ENCODE measurements at regions not wholly inside any gene's neighbourhood (a gene's known extent, or its start where the extent isn't known, plus 50 kb on each side); places are given as distances from the start of the nearest gene placed in this dataset.

- intact Hi-C loops (cut with DNase I) = no loop called here
- no peak overlapping the region for H3K9ac ChIP-seq (ENCODE audit: low read depth in 2 of 2, low read length in 2 of 2)
- no peak for DNase-seq
Measured at GRCh38 chr1:222138095-222138494, 396.2 kb upstream of the DUSP10 start.

GRCh38 chr1:222136869-222137268 is 395.0 kb upstream of the DUSP10 start:
- no peak overlapping the region for H3K9ac ChIP-seq (ENCODE audit: low read depth in 2 of 2, low read length in 2 of 2)
- DNase-seq = no peak
- H3K27me3 ChIP-seq = no peaks in the 10 kb centered on the region
- no peaks in the 10 kb centered on the region for H3K36me3 ChIP-seq
- H3K27ac ChIP-seq = no peak overlapping the region
- intact Hi-C loops (cut with DNase I) = no loop called here
- H3K9me3 ChIP-seq = no peaks in the 10 kb centered on the region
- H3K4me3 ChIP-seq = no peak overlapping the region
- TF ChIP-seq CTCF (IDR thresholded peaks at IDR 0.05) = no peak
- no peaks in the 10 kb centered on the region for H3K4me1 ChIP-seq

More at GRCh38 chr1:222138095-222138494, 396.2 kb upstream of the DUSP10 start:
- Histone ChIP-seq H3K27me3 (no peaks in the 10 kb centered on the region), H3K4me3 (no peak overlapping the region), H3K36me3 (no peaks in the 10 kb centered on the region), H3K27ac (no peak overlapping the region), H3K9me3 (no peaks in the 10 kb centered on the region), H3K4me1 (no peaks in the 10 kb centered on the region)
- no peak for TF ChIP-seq CTCF (IDR thresholded peaks at IDR 0.05)

GRCh38 chr1:222129041-222129440 is 387.2 kb upstream of the DUSP10 start:
- H3K27ac ChIP-seq = no peak overlapping the region
- no peaks in the 10 kb centered on the region for H3K9me3 ChIP-seq
- H3K9ac ChIP-seq (ENCODE audit: low read depth in 2 of 2, low read length in 2 of 2) = no peak overlapping the region
- no peaks in the 10 kb centered on the region for H3K36me3 ChIP-seq
- H3K4me1 ChIP-seq = no peaks in the 10 kb centered on the region
- no peak for DNase-seq
- no peaks in the 10 kb centered on the region for H3K27me3 ChIP-seq
- no peak for TF ChIP-seq CTCF (IDR thresholded peaks at IDR 0.05)
- intact Hi-C loops (cut with DNase I) = loop anchor here (10.0 kb wide), 1 partner anchor 326 kb away; no protein-coding TSS in a partner anchor
- H3K4me3 ChIP-seq = no peak overlapping the region

GRCh38 chr1:222127526-222128152 is 385.8 kb upstream of the DUSP10 start:
- Histone ChIP-seq H3K27ac (no peak overlapping the region), H3K9ac (ENCODE audit: low read depth in 2 of 2, low read length in 2 of 2) (no peak overlapping the region), H3K4me1 (no peaks in the 10 kb centered on the region), H3K36me3 (no peaks in the 10 kb centered on the region), H3K9me3 (no peaks in the 10 kb centered on the region), H3K27me3 (no peaks in the 10 kb centered on the region), H3K4me3 (no peak overlapping the region)
- TF ChIP-seq CTCF (IDR thresholded peaks at IDR 0.05) = no peak
- intact Hi-C loops (cut with DNase I) = loop anchor here (10.0 kb wide), 1 partner anchor 327 kb away; no protein-coding TSS in a partner anchor
- no peak for DNase-seq

- intact Hi-C loops (cut with DNase I) = loop anchor here (10.0 kb wide), 1 partner anchor 328 kb away; no protein-coding TSS in a partner anchor
- H3K9ac ChIP-seq (ENCODE audit: low read depth in 2 of 2, low read length in 2 of 2) = no peak overlapping the region
- no peaks in the 10 kb centered on the region for H3K36me3 ChIP-seq
- TF ChIP-seq CTCF (IDR thresholded peaks at IDR 0.05) = no peak
- no peaks in the 10 kb centered on the region for H3K9me3 ChIP-seq
- no peaks in the 10 kb centered on the region for H3K27me3 ChIP-seq
- H3K4me1 ChIP-seq = no peaks in the 10 kb centered on the region
- H3K27ac ChIP-seq = no peak overlapping the region
- H3K4me3 ChIP-seq = no peak overlapping the region
- no peak for DNase-seq
Measured at GRCh38 chr1:222127096-222127495, 385.2 kb upstream of the DUSP10 start.
